NCI-H2029 (cell line): ENCODE measurements at regions not wholly inside any gene's neighbourhood (a gene's known extent, or its start where the extent isn't known, plus 50 kb on each side); places are given as distances from the start of the nearest gene placed in this dataset.

Experiments
- DNase-seq: peaks from one replicate; lab custom pipeline; 2025; lab: John Stamatoyannopoulos, UW

GRCh38 chr6:164917211-164917610 lies 392.2 kb downstream of the C6orf118 start:
- no peak for DNase-seq

- DNase-seq: no peak
Measured at GRCh38 chr6:164916087-164916486, 393.3 kb downstream of the C6orf118 start.

GRCh38 chr6:164911873-164912580 lies 397.4 kb downstream of the C6orf118 start:
- DNase-seq: peak; percentile 71

GRCh38 chr6:164911151-164911550 lies 398.3 kb downstream of the C6orf118 start:
- peak; percentile 50 for DNase-seq

GRCh38 chr6:164906766-164907165 lies 402.6 kb downstream of the C6orf118 start:
- no peak for DNase-seq

GRCh38 chr6:164905311-164905710 lies 404.1 kb downstream of the C6orf118 start:
- DNase-seq: no peak

- no peak for DNase-seq
Measured at GRCh38 chr6:164898412-164898811, 411.0 kb downstream of the C6orf118 start.

- DNase-seq: peak; percentile 90
Measured at GRCh38 chr6:164897523-164898235, 411.7 kb downstream of the C6orf118 start.

GRCh38 chr6:164889980-164890379 lies 419.4 kb downstream of the C6orf118 start:
- DNase-seq: no peak

GRCh38 chr6:164887660-164888059 lies 421.7 kb downstream of the C6orf118 start:
- no peak for DNase-seq

GRCh38 chr6:164882236-164882635 lies 427.2 kb downstream of the C6orf118 start:
- no peak for DNase-seq

- DNase-seq: no peak
Measured at GRCh38 chr6:164871783-164872182, 437.6 kb downstream of the C6orf118 start.

GRCh38 chr6:164870164-164870563 lies 439.2 kb downstream of the C6orf118 start:
- DNase-seq: peak; percentile 81

- no peak for DNase-seq
Measured at GRCh38 chr6:164861967-164862366, 447.4 kb downstream of the C6orf118 start.

GRCh38 chr6:164859816-164860215 lies 449.6 kb downstream of the C6orf118 start:
- DNase-seq: no peak

- no peak for DNase-seq
Measured at GRCh38 chr6:164856138-164856537, 453.3 kb downstream of the C6orf118 start.

GRCh38 chr6:164855281-164855680 lies 454.1 kb downstream of the C6orf118 start:
- no peak for DNase-seq

- peak; percentile 7 for DNase-seq
Measured at GRCh38 chr6:164854526-164854925, 454.9 kb downstream of the C6orf118 start.

- no peak for DNase-seq
Measured at GRCh38 chr6:164845773-164846172, 463.6 kb downstream of the C6orf118 start.

- no peak for DNase-seq
Measured at GRCh38 chr6:164842085-164842484, 467.3 kb downstream of the C6orf118 start.

- no peak for DNase-seq
Measured at GRCh38 chr6:164838068-164838615, 471.3 kb downstream of the C6orf118 start.

- no peak for DNase-seq
Measured at GRCh38 chr6:164836486-164836885, 472.9 kb downstream of the C6orf118 start.

- DNase-seq: no peak
Measured at GRCh38 chr6:164832410-164832809, 477.0 kb downstream of the C6orf118 start.
